HG03378 (cell line): ENCODE measurements at regions not wholly inside any gene's neighbourhood (a gene's known extent, or its start where the extent isn't known, plus 50 kb on each side); places are given as distances from the start of the nearest gene placed in this dataset.
"Not testable (repeated sequence)": the region's sequence is repeated elsewhere in the genome, so short reads cannot be mapped to it uniquely, and the experiment has no call there.

Source experiments
- ATAC-seq: cut with Tn5 transposase; IDR thresholded peaks from one replicate; pipeline ENCODE4 v1.9.1; 2021; ENCODE audit warnings: mild to moderate bottlenecking, moderate library complexity; ENCODE audit not compliant: unreplicated experiment

GRCh38 chr2:84160453-84160852, 298.6 kb downstream of the SUCLG1 start:
- no peak for ATAC-seq

- no peak for ATAC-seq
These were observed 300.5 kb downstream of the SUCLG1 start for GRCh38 chr2:84158605-84159004.

- no peak for ATAC-seq
These were observed 306.6 kb downstream of the SUCLG1 start for GRCh38 chr2:84152462-84152861.

GRCh38 chr2:84144345-84144744, 314.7 kb downstream of the SUCLG1 start:
- no peak for ATAC-seq

GRCh38 chr2:84137034-84137433, 322.0 kb downstream of the SUCLG1 start:
- no peak for ATAC-seq

GRCh38 chr2:84132370-84132769, 326.7 kb downstream of the SUCLG1 start:
- no peak for ATAC-seq

GRCh38 chr2:84131278-84131830, 327.7 kb downstream of the SUCLG1 start:
- no peak for ATAC-seq

- no peak for ATAC-seq
These were observed 330.1 kb downstream of the SUCLG1 start for GRCh38 chr2:84129018-84129417.

- not testable (repeated sequence) for ATAC-seq
These were observed 331.3 kb downstream of the SUCLG1 start for GRCh38 chr2:84127812-84128211.

- ATAC-seq = no peak
These were observed 332.6 kb downstream of the SUCLG1 start for GRCh38 chr2:84126530-84126929.

GRCh38 chr2:84126084-84126483, 333.0 kb downstream of the SUCLG1 start:
- no peak for ATAC-seq

- no peak for ATAC-seq
These were observed 342.9 kb downstream of the SUCLG1 start for GRCh38 chr2:84116143-84116542.

GRCh38 chr2:84115173-84115857, 343.8 kb downstream of the SUCLG1 start:
- ATAC-seq = peak; percentile 99

- not testable (repeated sequence) for ATAC-seq
These were observed 355.1 kb downstream of the SUCLG1 start for GRCh38 chr2:84103816-84104527.

GRCh38 chr2:84102274-84102673, 356.8 kb downstream of the SUCLG1 start:
- no peak for ATAC-seq

GRCh38 chr2:84088656-84089055, 370.4 kb downstream of the SUCLG1 start:
- ATAC-seq = no peak

- ATAC-seq = no peak
These were observed 373.5 kb downstream of the SUCLG1 start for GRCh38 chr2:84085562-84085961.

GRCh38 chr2:84084856-84085255, 374.2 kb downstream of the SUCLG1 start:
- no peak for ATAC-seq

GRCh38 chr2:84083984-84084383, 375.1 kb downstream of the SUCLG1 start:
- ATAC-seq = no peak

- no peak for ATAC-seq
These were observed 380.6 kb downstream of the SUCLG1 start for GRCh38 chr2:84078471-84078870.

GRCh38 chr2:84077496-84077895, 381.6 kb downstream of the SUCLG1 start:
- no peak for ATAC-seq

GRCh38 chr2:84071050-84071449, 388.0 kb downstream of the SUCLG1 start:
- ATAC-seq = no peak
